K562 (cell line): ENCODE measurements at regions not wholly inside any gene's neighbourhood (a gene's known extent, or its start where the extent isn't known, plus 50 kb on each side); places are given as distances from the start of the nearest gene placed in this dataset.

Experiments
- ATAC-seq: fragments of 200-7000 bp; cut with Tn5 transposase; 3 replicates; pipeline ENCODE4 v1.9.1; 2020; ENCODE audit warnings: moderate library complexity
- BruUV-seq: library from RNA; stranded (reverse); fragments of 400-500 nt; replicated peaks from 2 replicates; lab custom pipeline; 2021; lab: Mats Ljungman, UMichigan
- CTCF ChIA-PET: fragments of 300-600 bp; formaldehyde crosslinking; extraction: SDS; loops from one replicate; lab custom pipeline; 2021; ENCODE audit warnings: low intra/inter-chr PET ratio; lab: Yijun Ruan, JAX
- POLR2A ChIA-PET: fragments of 300-600, 350-650 bp; sonication (Branson Sonifier 250); formaldehyde crosslinking; extraction: SDS; loops from one replicate; lab custom pipeline; 2021; ENCODE audit warnings: antibody characterized with exemption, inconsistent platforms; lab: Yijun Ruan, JAX
- DNase-seq, 4 experiments: peaks; one replicate each; pipeline versions ENCODE4 v3.0.0 to v3.0.0-alpha.2; 2011 to 2018; ENCODE audit warnings: low spot score in 3 of 4, mixed read lengths in 3 of 4; ENCODE audit errors: extremely low read depth in 1 of 4
- FAIRE-seq: peaks from 2 replicates; lab custom pipeline; 2011; peaks lifted over from hg19 to GRCh38; lab: Jason Lieb, UNC
- H2AFZ ChIP-seq: 2 replicates; pipeline ENCODE4 v1.6.0; 2011; ENCODE audit warnings: low read depth, low read length, control low read depth, inconsistent platforms
- H3K27ac ChIP-seq: fragments of 200-600 bp; 3 replicates; pipeline ENCODE4 v1.8.0; 2011; ENCODE audit warnings: low read depth, mild to moderate bottlenecking, control low read depth, inconsistent platforms, low read length, moderate library complexity, mixed read lengths; ENCODE audit errors: extremely low read depth
- H3K27me3 ChIP-seq, 2 experiments: fragments of 300-600 bp in 1 of 2; 2 replicates in 1 of 2; 3 replicates in 1 of 2; pipeline versions ENCODE4 v1.6.0 to v1.8.0; 2011; ENCODE audit warnings: inconsistent platforms in 2 of 2, low read length in 2 of 2, mild to moderate bottlenecking in 1 of 2, mixed read lengths in 1 of 2, moderate library complexity in 1 of 2; ENCODE audit not compliant: control insufficient read depth in 2 of 2, insufficient read depth in 2 of 2
- H3K36me3 ChIP-seq: fragments of 300-600 bp; 3 replicates; pipeline ENCODE4 v1.8.0; 2011; ENCODE audit warnings: mild to moderate bottlenecking, low read length, inconsistent platforms; ENCODE audit not compliant: control insufficient read depth, insufficient read depth
- H3K4me1 ChIP-seq, 2 experiments: fragments of 200-600 bp in 1 of 2; replicated peaks in 1 of 2; 2 replicates in 1 of 2; 3 replicates in 1 of 2; pipeline versions ENCODE4 v1.5.1 to v1.8.0; 2011; ENCODE audit warnings: inconsistent platforms in 2 of 2, low read length in 2 of 2, mild to moderate bottlenecking in 1 of 2, mixed read lengths in 1 of 2, moderate library complexity in 1 of 2; ENCODE audit not compliant: control insufficient read depth in 2 of 2, insufficient read depth in 2 of 2
- H3K4me2 ChIP-seq: 2 replicates; pipeline ENCODE4 v1.6.1; 2011; ENCODE audit warnings: low read length, control low read depth, inconsistent platforms, mixed read lengths; ENCODE audit not compliant: insufficient read depth
- H3K4me3 ChIP-seq: fragments of 200-600 bp; sonication (generic), shearing (Covaris generic); 2 replicates; pipeline ENCODE4 v1.5.1; 2016; ENCODE audit warnings: control low read depth, inconsistent platforms
- H3K79me2 ChIP-seq: fragments of 200-600 bp; 3 replicates; pipeline ENCODE4 v1.8.0; 2011; ENCODE audit warnings: low read length, inconsistent platforms; ENCODE audit not compliant: control insufficient read depth, insufficient read depth
- H3K9ac ChIP-seq, 2 experiments: 2 replicates each; pipeline versions ENCODE4 v1.6.0 to v1.6.1; 2011; ENCODE audit warnings: low read depth in 2 of 2, low read length in 2 of 2, control low read depth in 1 of 2, inconsistent platforms in 1 of 2, mild to moderate bottlenecking in 1 of 2, mixed read lengths in 1 of 2; ENCODE audit not compliant: insufficient read depth in 1 of 2
- H3K9me1 ChIP-seq: one replicate; pipeline ENCODE4 v1.6.0; 2011; ENCODE audit warnings: inconsistent platforms, mild to moderate bottlenecking, low read length, moderate library complexity; ENCODE audit not compliant: control insufficient read depth, insufficient read depth
- H3K9me3 ChIP-seq: replicated peaks from 2 replicates; pipeline ENCODE4 v1.5.1; 2011; ENCODE audit warnings: low read depth, low read length, inconsistent platforms; ENCODE audit not compliant: control insufficient read depth, insufficient read depth
- H4K20me1 ChIP-seq: replicated peaks from 2 replicates; pipeline ENCODE4 v1.6.1; 2011; ENCODE audit warnings: low read length, inconsistent platforms, mixed read lengths; ENCODE audit not compliant: control insufficient read depth, insufficient read depth
- CHD2 ChIP-seq: IDR thresholded peaks from 2 replicates; pipeline ENCODE4 v1.6.1; 2011; ENCODE audit warnings: low read depth, low read length
- GTF2F1 ChIP-seq: IDR thresholded peaks from 2 replicates; pipeline ENCODE4 v1.6.1; 2011; ENCODE audit warnings: low read depth, low read length, improper control_type of control experiment
- NR1H2 ChIP-seq: sonication (generic); formaldehyde crosslinking; IDR thresholded peaks from 2 replicates; pipeline ENCODE4 v1.4.0; 2020; ENCODE audit warnings: mild to moderate bottlenecking, missing genetic modification reagents
- PHB2 ChIP-seq: fragments of 450-650 bp; IDR thresholded peaks from 2 replicates; pipeline ENCODE4 v1.6.1; 2017; ENCODE audit warnings: low read depth
- POLR2AphosphoS5 ChIP-seq: IDR thresholded peaks from 2 replicates; pipeline ENCODE4 v1.6.1; 2011; ENCODE audit warnings: mild to moderate bottlenecking, low read depth, low read length, moderate library complexity; ENCODE audit not compliant: control insufficient read depth, insufficient read depth
- POU5F1 ChIP-seq: fragments of 150-350 bp; IDR thresholded peaks from 2 replicates; pipeline ENCODE4 v1.6.1; 2014; ENCODE audit warnings: borderline replicate concordance, low read length, low read depth, mild to moderate bottlenecking; ENCODE audit not compliant: partially characterized antibody
- RBM34 ChIP-seq: fragments of 200-400 bp; formaldehyde crosslinking; IDR thresholded peaks from 2 replicates; pipeline ENCODE4 v1.6.1; 2018; ENCODE audit warnings: low read length, borderline replicate concordance; ENCODE audit not compliant: insufficient read depth
- RNF219 ChIP-seq: fragments of 250-450 bp; sonication (Bioruptor Pico); IDR thresholded peaks from 2 replicates; pipeline ENCODE4 v1.5.0; 2022; ENCODE audit warnings: mild to moderate bottlenecking
- SP2 ChIP-seq: IDR thresholded peaks from 2 replicates; pipeline ENCODE4 v1.6.1; 2011; ENCODE audit warnings: mild to moderate bottlenecking, low read depth, low read length, moderate library complexity; ENCODE audit not compliant: poor library complexity, severe bottlenecking; ENCODE audit errors: extremely low read depth
- SREBF1 ChIP-seq: fragments of 150-350 bp; IDR thresholded peaks from 2 replicates; pipeline ENCODE4 v1.6.1; 2014; ENCODE audit warnings: antibody characterized with exemption, low read depth, low read length, borderline replicate concordance
- ZFPM2 ChIP-seq: fragments of 250-450 bp; sonication (Bioruptor Pico); IDR thresholded peaks from 2 replicates; pipeline ENCODE4 v1.5.1; 2022; ENCODE audit warnings: mild to moderate bottlenecking
- ZNF354B ChIP-seq: fragments of 250-450 bp; sonication (Bioruptor Pico); IDR thresholded peaks from 2 replicates; pipeline ENCODE4 v1.4.0; 2020
- ZNF785 ChIP-seq: fragments of 250-450 bp; sonication (Bioruptor Pico); IDR thresholded peaks from 2 replicates; pipeline ENCODE4 v1.4.0; 2020; ENCODE audit warnings: mild to moderate bottlenecking
- WGBS: fragments of 100-300 bp; shearing (Covaris generic); methylation state at CpG from one replicate; pipeline ENCODE4 v1.1.6; 2016; ENCODE audit warnings: low coverage, mixed read lengths; ENCODE audit not compliant: insufficient coverage; ENCODE audit errors: missing lambda C conversion rate; 5-methylcytosine and 5-hydroxymethylcytosine counted together
- in situ Hi-C: fragments of 300-500 bp; cut with MboI; formaldehyde crosslinking; loops from 4 replicates; pipeline ENCODE4 v1.15.0; 2018; ENCODE audit warnings: inconsistent platforms, mixed read lengths
- intact Hi-C: fragments of 100-400 bp; cut with micrococcal nuclease; formaldehyde crosslinking; loops from 2 replicates; pipeline ENCODE4 v1.14.2; 2022
- TF ChIP-seq, protein P1 (sequence below), 2 experiments: fragments of 450-650 bp in 1 of 2; sonication (generic) in 1 of 2; formaldehyde crosslinking in 1 of 2; IDR thresholded peaks in 1 of 2; conservative IDR thresholded peaks in 1 of 2; 2 replicates each; pipeline versions ENCODE4 v1.6.1 to v1.8.1; 2016 to 2023; ENCODE audit warnings: mild to moderate bottlenecking in 2 of 2, moderate library complexity in 2 of 2, inconsistent platforms in 1 of 2, missing genetic modification reagents in 1 of 2

GRCh38 chr15:95068701-95069521 lies 837.5 kb downstream of the MCTP2 start (continued):
- TF ChIP-seq GTF2F1 (no peak), POLR2AphosphoS5 (no peak), ZNF785 (CRISPR knock-in tag) (no peak), SREBF1 (no peak)
- TF ChIP-seq, protein P1, sequence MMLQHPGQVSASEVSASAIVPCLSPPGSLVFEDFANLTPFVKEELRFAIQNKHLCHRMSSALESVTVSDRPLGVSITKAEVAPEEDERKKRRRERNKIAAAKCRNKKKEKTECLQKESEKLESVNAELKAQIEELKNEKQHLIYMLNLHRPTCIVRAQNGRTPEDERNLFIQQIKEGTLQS (IDR thresholded peaks at IDR 0.05), result no peak
- TF ChIP-seq, protein P1 (CRISPR knock-in tag; conservative IDR thresholded peaks at IDR 0.05), result no peak

DNA sequence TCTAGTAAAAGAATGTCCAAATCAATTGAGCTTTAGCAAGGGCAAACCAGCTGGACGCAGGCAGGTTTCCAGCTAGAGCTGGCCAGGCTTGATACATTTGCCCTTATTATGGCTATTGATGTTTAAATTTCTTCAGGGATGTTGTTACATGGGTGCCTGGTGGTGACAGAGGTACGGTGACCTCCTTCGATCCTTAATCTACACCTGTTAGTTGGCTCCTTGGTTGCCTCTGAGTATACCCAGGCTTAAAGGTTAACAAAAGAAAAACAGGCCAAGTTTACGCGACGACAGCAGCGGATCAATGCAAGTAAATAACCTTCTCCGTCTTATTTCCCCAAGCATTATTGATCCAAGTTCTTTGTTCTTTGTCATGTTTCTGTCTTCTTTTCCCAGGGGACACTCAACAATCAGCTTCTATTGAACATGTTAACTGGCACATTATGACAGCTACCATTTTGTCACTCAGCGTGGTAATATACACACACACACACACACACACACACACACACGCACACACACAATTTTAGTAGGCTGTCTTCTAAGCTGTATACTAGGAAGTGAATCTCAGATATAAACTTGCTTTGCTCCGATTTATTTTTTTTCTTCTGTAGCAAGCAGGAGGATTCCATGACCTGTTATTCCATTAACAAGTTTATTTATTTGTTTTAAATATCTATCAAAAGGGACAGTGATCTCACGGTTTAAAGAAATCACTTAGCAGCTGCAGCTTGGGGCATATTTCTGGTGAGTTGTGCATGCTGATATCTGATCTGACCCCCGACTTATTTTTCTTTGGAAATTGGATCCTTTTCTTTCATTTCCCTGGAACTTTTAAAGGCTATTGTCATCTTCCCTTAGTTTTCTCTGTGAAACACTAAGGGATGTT lies 844.7 kb downstream of the MCTP2 start:
- intact Hi-C loops (no loop called here), in situ Hi-C loops (no loop called here)
- Histone ChIP-seq H3K9ac (no peak overlapping the region), H3K27ac (no peak overlapping the region), H3K4me3 (no peak overlapping the region), H3K4me2 (no peak overlapping the region), H3K79me2 (no peaks in the 10 kb centered on the region), H4K20me1 (no peaks in the 10 kb centered on the region), H2AFZ (no peak overlapping the region), H3K27me3 (no peaks in the 10 kb centered on the region), H3K9me3 (no peaks in the 10 kb centered on the region), H3K9me1 (no peaks in the 10 kb centered on the region), H3K36me3 (no peaks in the 10 kb centered on the region; the same call in 2 of the 3 replicates), H3K4me1 (no peaks in the 10 kb centered on the region)
- BruUV-seq, result no TSS peak
- ChIA-PET CTCF (no interaction called here), POLR2A (interaction anchor here (1.5 kb wide), 1 partner anchor 9 kb away, joined by 4 read pairs; no protein-coding TSS in a partner anchor)
- ATAC-seq, result no peak
- no peak for DNase-seq
- no peak for FAIRE-seq
- TF ChIP-seq RNF219 (CRISPR knock-in tag) (no peak), PHB2 (no peak), RBM34 (no peak), NR1H2 (CRISPR knock-in tag) (no peak), CHD2 (no peak), ZNF354B (CRISPR knock-in tag) (no peak), ZFPM2 (no peak), POU5F1 (no peak), SP2 (no peak)
- 85% methylated on average over 13 of the region's 13 CpGs for WGBS
